PC-3 (cell line): ENCODE measurements at regions not wholly inside any gene's neighbourhood (a gene's known extent, or its start where the extent isn't known, plus 50 kb on each side); places are given as distances from the start of the nearest gene placed in this dataset.

ENCODE experiments used
- EZH2 ChIP-seq: fragments of 300-600 bp; sonication (generic); IDR thresholded peaks from one replicate; pipeline ENCODE4 v1.6.1; 2017; ENCODE audit warnings: antibody characterized with exemption, mild to moderate bottlenecking, low read length; ENCODE audit not compliant: unreplicated experiment
- TF ChIP-seq, protein P1 (sequence below): fragments of 300-600 bp; sonication (generic); conservative IDR thresholded peaks from 2 replicates; pipeline ENCODE4 v1.5.1; 2017; ENCODE audit warnings: antibody characterized with exemption, low read depth, mild to moderate bottlenecking, low read length

GRCh38 chr5:172529896-172530295, 75.6 kb upstream of the SH3PXD2B start:
- TF ChIP-seq, protein P1, sequence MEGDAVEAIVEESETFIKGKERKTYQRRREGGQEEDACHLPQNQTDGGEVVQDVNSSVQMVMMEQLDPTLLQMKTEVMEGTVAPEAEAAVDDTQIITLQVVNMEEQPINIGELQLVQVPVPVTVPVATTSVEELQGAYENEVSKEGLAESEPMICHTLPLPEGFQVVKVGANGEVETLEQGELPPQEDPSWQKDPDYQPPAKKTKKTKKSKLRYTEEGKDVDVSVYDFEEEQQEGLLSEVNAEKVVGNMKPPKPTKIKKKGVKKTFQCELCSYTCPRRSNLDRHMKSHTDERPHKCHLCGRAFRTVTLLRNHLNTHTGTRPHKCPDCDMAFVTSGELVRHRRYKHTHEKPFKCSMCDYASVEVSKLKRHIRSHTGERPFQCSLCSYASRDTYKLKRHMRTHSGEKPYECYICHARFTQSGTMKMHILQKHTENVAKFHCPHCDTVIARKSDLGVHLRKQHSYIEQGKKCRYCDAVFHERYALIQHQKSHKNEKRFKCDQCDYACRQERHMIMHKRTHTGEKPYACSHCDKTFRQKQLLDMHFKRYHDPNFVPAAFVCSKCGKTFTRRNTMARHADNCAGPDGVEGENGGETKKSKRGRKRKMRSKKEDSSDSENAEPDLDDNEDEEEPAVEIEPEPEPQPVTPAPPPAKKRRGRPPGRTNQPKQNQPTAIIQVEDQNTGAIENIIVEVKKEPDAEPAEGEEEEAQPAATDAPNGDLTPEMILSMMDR, result no peak
- no peak for TF ChIP-seq EZH2
